OCI-LY7 (cell line): ENCODE measurements at regions not wholly inside any gene's neighbourhood (a gene's known extent, or its start where the extent isn't known, plus 50 kb on each side); places are given as distances from the start of the nearest gene placed in this dataset.

ENCODE experiments used
- EZH2phosphoT487 ChIP-seq: fragments of 200-600 bp; sonication (generic); IDR thresholded peaks from 2 replicates; pipeline ENCODE4 v1.6.1; 2018; ENCODE audit warnings: low read depth, borderline replicate concordance, mild to moderate bottlenecking, mixed run types, antibody characterized with exemption, low read length, moderate library complexity, mixed read lengths
- TF ChIP-seq, protein P1 (sequence below): fragments of 200-600 bp; sonication (generic); conservative IDR thresholded peaks from 2 replicates; pipeline ENCODE4 v1.5.1; 2014; ENCODE audit warnings: mild to moderate bottlenecking, antibody characterized with exemption, low read length, moderate library complexity, mixed read lengths

DNA sequence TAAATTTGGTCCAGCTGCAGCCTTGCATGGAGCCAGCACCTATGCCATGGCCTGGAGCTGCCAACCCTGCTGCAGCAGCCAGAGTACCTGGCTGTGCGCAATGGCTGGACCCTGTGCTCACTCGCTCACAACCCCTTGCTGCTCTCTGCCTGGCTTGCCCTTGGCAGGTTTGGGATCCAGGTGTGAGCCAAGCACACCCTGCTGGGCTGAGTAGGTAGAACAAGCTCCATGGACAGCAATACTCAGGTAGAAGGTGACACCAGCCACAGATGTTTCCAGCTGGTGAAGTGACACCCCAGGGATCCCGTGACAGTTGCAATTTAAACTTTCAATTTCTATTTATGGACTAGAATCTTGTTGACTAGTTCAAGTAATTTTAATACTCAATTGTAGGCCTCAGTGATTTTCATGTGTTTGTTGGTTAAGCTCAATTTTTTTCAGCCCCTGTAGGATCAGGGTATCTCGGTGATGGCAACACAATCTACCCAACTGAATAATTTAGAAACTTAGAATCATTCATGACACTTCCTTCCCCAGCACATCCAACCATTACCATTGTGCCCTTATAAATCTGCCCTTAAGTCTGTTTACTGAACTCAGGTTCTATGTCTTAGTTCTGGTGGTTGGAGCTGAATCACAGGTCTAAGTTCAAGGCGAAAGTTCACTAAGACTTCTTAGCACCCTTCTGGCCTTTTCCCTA is 480.0 kb downstream of the PMP22 start:
- TF ChIP-seq, protein P1, sequence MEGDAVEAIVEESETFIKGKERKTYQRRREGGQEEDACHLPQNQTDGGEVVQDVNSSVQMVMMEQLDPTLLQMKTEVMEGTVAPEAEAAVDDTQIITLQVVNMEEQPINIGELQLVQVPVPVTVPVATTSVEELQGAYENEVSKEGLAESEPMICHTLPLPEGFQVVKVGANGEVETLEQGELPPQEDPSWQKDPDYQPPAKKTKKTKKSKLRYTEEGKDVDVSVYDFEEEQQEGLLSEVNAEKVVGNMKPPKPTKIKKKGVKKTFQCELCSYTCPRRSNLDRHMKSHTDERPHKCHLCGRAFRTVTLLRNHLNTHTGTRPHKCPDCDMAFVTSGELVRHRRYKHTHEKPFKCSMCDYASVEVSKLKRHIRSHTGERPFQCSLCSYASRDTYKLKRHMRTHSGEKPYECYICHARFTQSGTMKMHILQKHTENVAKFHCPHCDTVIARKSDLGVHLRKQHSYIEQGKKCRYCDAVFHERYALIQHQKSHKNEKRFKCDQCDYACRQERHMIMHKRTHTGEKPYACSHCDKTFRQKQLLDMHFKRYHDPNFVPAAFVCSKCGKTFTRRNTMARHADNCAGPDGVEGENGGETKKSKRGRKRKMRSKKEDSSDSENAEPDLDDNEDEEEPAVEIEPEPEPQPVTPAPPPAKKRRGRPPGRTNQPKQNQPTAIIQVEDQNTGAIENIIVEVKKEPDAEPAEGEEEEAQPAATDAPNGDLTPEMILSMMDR = peak; percentile 61
- no peak for TF ChIP-seq EZH2phosphoT487
